Activated CD8-positive, alpha-beta memory T cell treated with anti-CD3 and anti-CD28 coated beads, Interleukin-2, amount 10 ng/mL, durations not matched to agents 7 days and 5 days (primary cell): ENCODE measurements at regions not wholly inside any gene's neighbourhood (a gene's known extent, or its start where the extent isn't known, plus 50 kb on each side); places are given as distances from the start of the nearest gene placed in this dataset.

Source experiments
- ATAC-seq: fragments of 150-1000 bp; cut with Tn5 transposase; one replicate; pipeline ENCODE4 v1.10.0; 2021; ENCODE audit warnings: moderate library complexity
- CTCF ChIA-PET: fragments of 350-600 bp; sonication (Branson Sonifier 250); formaldehyde crosslinking; loops from one replicate; lab custom pipeline; 2021; ENCODE audit warnings: antibody characterized with exemption; lab: Charles Lee
- DNase-seq: peaks from one replicate; pipeline ENCODE4 v3.0.0-alpha.2; 2020
- H3K27ac Mint-ChIP-seq: one replicate; pipeline ENCODE4 v1.8.0; 2021; ENCODE audit warnings: mild to moderate bottlenecking, mixed read lengths
- H3K27me3 Mint-ChIP-seq: one replicate; pipeline ENCODE4 v1.8.0; 2021; ENCODE audit warnings: mixed read lengths
- H3K36me3 Mint-ChIP-seq: one replicate; pipeline ENCODE4 v1.8.0; 2021; ENCODE audit warnings: mild to moderate bottlenecking, mixed read lengths
- H3K4me1 Mint-ChIP-seq: one replicate; pipeline ENCODE4 v1.8.0; 2021; ENCODE audit warnings: mixed read lengths
- H3K4me3 Mint-ChIP-seq: one replicate; pipeline ENCODE4 v1.8.0; 2021; ENCODE audit warnings: mild to moderate bottlenecking, moderate library complexity, mixed read lengths
- H3K9me3 Mint-ChIP-seq: one replicate; pipeline ENCODE4 v1.8.0; 2022; ENCODE audit warnings: low read depth, mixed read lengths

DNA sequence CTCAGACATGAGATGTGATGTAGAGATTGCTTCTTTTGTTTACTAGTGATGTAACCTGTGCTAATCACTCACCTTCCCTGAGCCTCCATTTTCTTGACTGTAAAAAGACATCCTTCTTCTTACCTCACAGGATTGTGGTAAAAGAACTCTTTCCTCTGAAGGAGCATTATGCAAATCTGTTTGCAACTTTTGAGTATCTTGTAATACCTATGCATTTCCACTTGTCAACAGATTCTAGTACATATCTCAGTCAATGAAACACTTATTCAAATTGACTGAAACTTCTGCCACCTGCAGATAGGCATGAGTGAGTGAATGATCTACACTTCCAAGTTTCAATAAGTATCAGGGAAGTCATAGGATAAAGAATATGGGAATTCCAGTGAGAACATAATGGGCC, 174.7 kb downstream of the HHIPL2 start:
- H3K4me3 Mint-ChIP-seq = no peak overlapping the region
- H3K27me3 Mint-ChIP-seq = no peaks in the 10 kb centered on the region
- no peak for DNase-seq
- no peaks in the 10 kb centered on the region for H3K36me3 Mint-ChIP-seq
- H3K4me1 Mint-ChIP-seq = no peaks in the 10 kb centered on the region
- no peak for ATAC-seq
- no peak overlapping the region for H3K27ac Mint-ChIP-seq
- no peaks in the 10 kb centered on the region for H3K9me3 Mint-ChIP-seq
- CTCF ChIA-PET = no interaction called here

DNA sequence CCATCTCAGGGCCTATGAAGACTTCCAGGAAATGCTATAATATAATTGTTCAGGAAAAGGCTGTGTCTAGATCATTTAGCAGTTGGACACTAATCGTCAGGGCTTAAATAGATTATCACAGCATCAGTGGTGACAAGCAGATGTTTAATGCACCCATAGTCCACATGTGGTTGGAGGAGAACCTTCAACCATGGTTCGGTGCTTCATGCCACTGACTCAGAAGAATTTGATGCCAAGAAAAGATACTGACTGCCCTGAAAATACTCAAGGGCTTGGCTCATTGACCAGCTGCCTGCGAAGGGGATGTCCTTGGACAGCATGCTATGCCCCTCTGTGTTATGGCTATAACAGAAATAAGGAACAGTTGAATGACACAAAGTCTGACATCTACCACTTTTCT, 175.7 kb downstream of the HHIPL2 start:
- no peak overlapping the region for H3K27ac Mint-ChIP-seq
- no peak overlapping the region for H3K4me3 Mint-ChIP-seq
- ATAC-seq = no peak
- no peak for DNase-seq
- no peaks in the 10 kb centered on the region for H3K27me3 Mint-ChIP-seq
- no peaks in the 10 kb centered on the region for H3K36me3 Mint-ChIP-seq
- H3K4me1 Mint-ChIP-seq = no peaks in the 10 kb centered on the region
- CTCF ChIA-PET = no interaction called here
- H3K9me3 Mint-ChIP-seq = no peaks in the 10 kb centered on the region

- Mint-ChIP-seq H3K4me1 (no peaks in the 10 kb centered on the region), H3K27ac (no peak overlapping the region), H3K27me3 (no peaks in the 10 kb centered on the region), H3K9me3 (no peaks in the 10 kb centered on the region), H3K36me3 (no peaks in the 10 kb centered on the region), H3K4me3 (no peak overlapping the region)
- DNase-seq = no peak
- ATAC-seq = no peak
- CTCF ChIA-PET = no interaction called here
These were observed 176.8 kb downstream of the HHIPL2 start for GRCh38 chr1:222370913-222371675.

DNA sequence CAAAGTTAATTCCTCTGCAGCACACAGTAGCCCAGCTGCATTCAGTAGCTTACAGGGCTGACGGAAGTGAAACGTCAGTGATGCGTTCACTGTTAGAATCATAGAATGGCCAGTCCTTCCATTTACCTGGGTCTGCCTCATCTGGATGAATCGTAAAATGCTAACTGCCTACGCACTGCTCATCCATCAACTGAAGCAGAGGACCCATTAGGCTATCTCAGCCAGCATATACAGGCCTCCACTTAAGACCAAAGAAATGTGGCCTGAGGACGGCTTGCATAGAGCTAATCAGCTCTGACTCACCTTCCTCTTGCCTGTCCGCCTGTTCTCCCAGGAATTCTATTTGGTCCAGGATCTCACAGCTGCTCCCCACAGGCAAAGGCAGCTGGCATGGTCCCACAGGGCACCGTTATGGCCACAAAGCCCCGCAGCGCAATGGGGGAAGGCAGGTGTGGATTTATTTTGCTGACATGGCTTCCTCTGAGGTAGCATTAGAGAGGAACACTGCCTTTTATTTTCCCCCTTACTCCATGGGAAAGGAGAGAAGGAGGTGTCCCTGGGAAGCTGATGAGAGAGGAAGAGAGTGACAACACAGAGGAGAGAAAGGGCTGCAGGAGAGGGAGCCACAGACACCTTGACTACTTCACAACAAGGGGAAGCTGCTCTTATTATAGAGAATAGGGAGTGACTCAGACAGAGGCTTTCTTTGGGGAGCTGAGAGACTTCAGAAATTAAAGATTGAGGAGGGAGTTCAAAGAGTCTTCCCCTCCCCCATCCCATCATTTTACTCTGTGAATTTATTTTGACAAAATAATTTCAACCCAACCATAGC, 177.6 kb downstream of the HHIPL2 start:
- DNase-seq = no peak
- Mint-ChIP-seq H3K27ac (no peak overlapping the region), H3K9me3 (no peaks in the 10 kb centered on the region), H3K4me3 (no peak overlapping the region), H3K36me3 (no peaks in the 10 kb centered on the region), H3K4me1 (no peaks in the 10 kb centered on the region), H3K27me3 (no peaks in the 10 kb centered on the region)
- CTCF ChIA-PET = no interaction called here
- ATAC-seq = no peak

- no peaks in the 10 kb centered on the region for H3K4me1 Mint-ChIP-seq
- DNase-seq (no peak), ATAC-seq (no peak)
- H3K9me3 Mint-ChIP-seq = no peaks in the 10 kb centered on the region
- H3K27ac Mint-ChIP-seq = no peak overlapping the region
- no peaks in the 10 kb centered on the region for H3K36me3 Mint-ChIP-seq
- no peak overlapping the region for H3K4me3 Mint-ChIP-seq
- CTCF ChIA-PET = no interaction called here
- no peaks in the 10 kb centered on the region for H3K27me3 Mint-ChIP-seq
These were observed 178.8 kb downstream of the HHIPL2 start for GRCh38 chr1:222369148-222369547.

- Mint-ChIP-seq H3K27me3 (no peaks in the 10 kb centered on the region), H3K4me3 (no peak overlapping the region), H3K36me3 (no peaks in the 10 kb centered on the region), H3K4me1 (no peaks in the 10 kb centered on the region), H3K9me3 (peaks cover 3% of the 10 kb centered on the region), H3K27ac (no peak overlapping the region)
- CTCF ChIA-PET = no interaction called here
- no peak for DNase-seq
- no peak for ATAC-seq
These were observed 189.8 kb downstream of the HHIPL2 start for GRCh38 chr1:222358100-222358499.

DNA sequence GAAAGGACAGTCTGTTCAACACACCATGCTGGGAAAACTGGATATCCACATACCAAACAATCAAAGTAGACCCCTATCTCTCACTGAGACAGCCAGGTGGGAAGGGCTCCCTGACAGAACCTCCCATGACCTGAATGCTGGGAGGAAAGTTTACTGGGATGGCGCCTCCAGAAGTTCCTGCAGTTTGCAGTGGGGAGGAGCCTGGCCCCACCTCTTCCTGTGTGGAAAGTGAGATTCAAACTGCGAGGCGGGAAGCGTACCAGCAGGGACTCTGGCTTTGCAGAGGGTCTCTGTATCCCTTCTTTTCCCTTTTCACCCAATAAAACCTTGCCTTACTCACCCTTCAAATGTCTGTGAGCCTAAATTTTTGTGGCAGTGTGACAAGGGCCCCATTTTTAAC, 190.7 kb downstream of the HHIPL2 start:
- no peak overlapping the region for H3K27ac Mint-ChIP-seq
- H3K4me1 Mint-ChIP-seq = no peaks in the 10 kb centered on the region
- H3K27me3 Mint-ChIP-seq = no peaks in the 10 kb centered on the region
- H3K36me3 Mint-ChIP-seq = no peaks in the 10 kb centered on the region
- no peak overlapping the region for H3K4me3 Mint-ChIP-seq
- CTCF ChIA-PET = no interaction called here
- DNase-seq (no peak), ATAC-seq (no peak)
- H3K9me3 Mint-ChIP-seq = peaks cover 3% of the 10 kb centered on the region

GRCh38 chr1:222347627-222348026, 200.3 kb downstream of the HHIPL2 start:
- no peaks in the 10 kb centered on the region for H3K36me3 Mint-ChIP-seq
- no peaks in the 10 kb centered on the region for H3K27me3 Mint-ChIP-seq
- no peak overlapping the region for H3K27ac Mint-ChIP-seq
- H3K9me3 Mint-ChIP-seq = no peaks in the 10 kb centered on the region
- DNase-seq (no peak), ATAC-seq (no peak)
- H3K4me3 Mint-ChIP-seq = no peak overlapping the region
- no peaks in the 10 kb centered on the region for H3K4me1 Mint-ChIP-seq
- CTCF ChIA-PET = no interaction called here

DNA sequence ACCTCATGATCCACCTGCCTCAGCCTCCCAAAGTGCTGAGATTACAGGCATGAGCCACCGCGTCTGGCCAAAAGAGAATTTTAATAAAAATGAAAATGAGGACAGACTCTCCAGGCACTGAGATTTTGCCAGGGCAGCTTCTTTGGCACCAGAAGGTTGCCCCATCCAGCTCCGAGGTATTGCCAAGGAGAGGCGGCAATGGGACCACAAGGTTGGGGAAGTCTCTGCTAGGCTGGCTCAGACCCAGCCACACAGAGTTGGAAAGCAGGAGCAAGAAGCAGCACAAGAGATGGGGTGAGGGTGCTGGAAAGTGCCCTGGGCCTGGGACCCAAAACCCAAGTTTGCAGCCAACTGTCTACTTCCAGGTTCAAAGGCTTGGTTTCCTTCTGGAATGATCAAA, 200.9 kb downstream of the HHIPL2 start:
- Mint-ChIP-seq H3K9me3 (no peaks in the 10 kb centered on the region), H3K4me1 (no peaks in the 10 kb centered on the region), H3K27me3 (no peaks in the 10 kb centered on the region), H3K27ac (no peak overlapping the region), H3K36me3 (no peaks in the 10 kb centered on the region), H3K4me3 (no peak overlapping the region)
- no peak for ATAC-seq
- no peak for DNase-seq
- CTCF ChIA-PET = no interaction called here

GRCh38 chr1:222339376-222339947, 208.4 kb downstream of the HHIPL2 start:
- no peaks in the 10 kb centered on the region for H3K4me1 Mint-ChIP-seq
- H3K27ac Mint-ChIP-seq = no peak overlapping the region
- H3K4me3 Mint-ChIP-seq = no peak overlapping the region
- no peaks in the 10 kb centered on the region for H3K9me3 Mint-ChIP-seq
- no peaks in the 10 kb centered on the region for H3K27me3 Mint-ChIP-seq
- CTCF ChIA-PET = no interaction called here
- DNase-seq = no peak
- no peaks in the 10 kb centered on the region for H3K36me3 Mint-ChIP-seq
- no peak for ATAC-seq

DNA sequence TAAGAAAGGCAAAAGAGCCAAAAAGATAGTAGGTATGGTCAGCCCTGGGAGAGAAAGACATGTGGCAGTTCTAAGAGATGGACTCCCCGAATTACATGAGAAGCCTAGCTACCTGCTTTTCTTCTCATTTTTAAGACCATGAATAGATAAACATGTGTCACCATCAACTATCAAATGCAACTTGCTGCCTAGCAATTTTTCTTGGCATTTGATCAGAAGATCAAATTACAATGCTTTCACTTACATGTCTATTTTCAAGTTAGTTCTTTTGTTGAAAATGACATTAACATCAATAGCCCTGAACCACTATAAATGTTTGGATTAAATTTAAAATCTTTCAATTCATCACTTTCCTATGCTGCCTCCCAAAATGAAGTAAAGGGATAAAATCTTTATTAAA, 212.3 kb downstream of the HHIPL2 start:
- DNase-seq (no peak), ATAC-seq (no peak)
- no peaks in the 10 kb centered on the region for H3K27me3 Mint-ChIP-seq
- H3K36me3 Mint-ChIP-seq = no peaks in the 10 kb centered on the region
- H3K9me3 Mint-ChIP-seq = no peaks in the 10 kb centered on the region
- no peak overlapping the region for H3K4me3 Mint-ChIP-seq
- no peaks in the 10 kb centered on the region for H3K4me1 Mint-ChIP-seq
- CTCF ChIA-PET = no interaction called here
- no peak overlapping the region for H3K27ac Mint-ChIP-seq

GRCh38 chr1:222334026-222334680, 213.8 kb downstream of the HHIPL2 start:
- ATAC-seq = peak; percentile 53
- CTCF ChIA-PET = no interaction called here
- no peak overlapping the region for H3K4me3 Mint-ChIP-seq

GRCh38 chr1:222331765-222332164, 216.1 kb downstream of the HHIPL2 start:
- no peaks in the 10 kb centered on the region for H3K4me1 Mint-ChIP-seq
- DNase-seq (no peak), ATAC-seq (no peak)
- H3K36me3 Mint-ChIP-seq = no peaks in the 10 kb centered on the region
- no peak overlapping the region for H3K27ac Mint-ChIP-seq
- H3K4me3 Mint-ChIP-seq = no peak overlapping the region
- H3K9me3 Mint-ChIP-seq = no peaks in the 10 kb centered on the region
- no peaks in the 10 kb centered on the region for H3K27me3 Mint-ChIP-seq
- CTCF ChIA-PET = no interaction called here

More at GRCh38 chr1:222334026-222334680, 213.8 kb downstream of the HHIPL2 start:
- Mint-ChIP-seq H3K4me1 (no peaks in the 10 kb centered on the region), H3K36me3 (no peaks in the 10 kb centered on the region), H3K27ac (no peak overlapping the region), H3K9me3 (no peaks in the 10 kb centered on the region), H3K27me3 (no peaks in the 10 kb centered on the region)
- DNase-seq = no peak
